ENCODE measurements at regions not wholly inside any gene's neighbourhood (a gene's known extent, or its start where the extent isn't known, plus 50 kb on each side); places are given as distances from the start of the nearest gene placed in this dataset.

- TF ChIP-seq CTCF (conservative IDR thresholded peaks at IDR 0.05; ENCODE audit: low read length) (no peak), EZH2phosphoT487 (IDR thresholded peaks at IDR 0.05; ENCODE audit: borderline replicate concordance) (no peak)
Measured at GRCh38 chr5:91690921-91691320, 307.8 kb upstream of the ARRDC3 start.

Data from Loucy (cell line).